NCI-H524 treated with DMSO at 0.1 percent for 48 hours (cell line): ENCODE measurements at regions not wholly inside any gene's neighbourhood (a gene's known extent, or its start where the extent isn't known, plus 50 kb on each side); places are given as distances from the start of the nearest gene placed in this dataset.
"Not testable (repeated sequence)": the region's sequence is repeated elsewhere in the genome, so short reads cannot be mapped to it uniquely, and the experiment has no call there.

ENCODE experiments used
- DNase-seq: peaks from one replicate; lab custom pipeline; 2025; lab: John Stamatoyannopoulos, UW

DNA sequence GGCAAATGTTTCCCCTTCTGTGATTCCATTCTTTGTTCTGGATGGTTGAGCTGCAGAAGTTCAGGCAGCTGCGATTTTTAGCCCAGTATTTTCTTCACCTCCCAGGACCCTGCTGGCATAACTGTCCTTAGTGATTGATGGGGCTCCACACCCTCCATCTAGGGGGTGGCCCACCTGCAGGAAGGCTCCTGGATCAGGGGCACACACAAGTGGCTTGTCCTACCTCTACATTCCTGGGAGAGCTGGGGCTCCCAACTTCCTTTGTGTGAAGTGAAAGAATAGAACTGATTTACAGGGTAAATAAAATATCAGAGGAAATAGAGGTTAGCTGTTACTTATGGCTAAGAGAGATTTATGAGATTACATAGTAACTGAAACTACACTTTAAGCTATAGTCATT, 129.5 kb upstream of the MAP3K7 start:
- no peak for DNase-seq

- DNase-seq: no peak
Measured at GRCh38 chr6:90715093-90715655, 128.3 kb upstream of the MAP3K7 start.

- no peak for DNase-seq
Measured at GRCh38 chr6:90714319-90714718, 127.4 kb upstream of the MAP3K7 start.

GRCh38 chr6:90712114-90712513, 125.2 kb upstream of the MAP3K7 start:
- no peak for DNase-seq

- no peak for DNase-seq
Measured at GRCh38 chr6:90709431-90709996, 122.6 kb upstream of the MAP3K7 start.

GRCh38 chr6:90708206-90708737, 121.4 kb upstream of the MAP3K7 start:
- no peak for DNase-seq

GRCh38 chr6:90707246-90707645, 120.4 kb upstream of the MAP3K7 start:
- no peak for DNase-seq

DNA sequence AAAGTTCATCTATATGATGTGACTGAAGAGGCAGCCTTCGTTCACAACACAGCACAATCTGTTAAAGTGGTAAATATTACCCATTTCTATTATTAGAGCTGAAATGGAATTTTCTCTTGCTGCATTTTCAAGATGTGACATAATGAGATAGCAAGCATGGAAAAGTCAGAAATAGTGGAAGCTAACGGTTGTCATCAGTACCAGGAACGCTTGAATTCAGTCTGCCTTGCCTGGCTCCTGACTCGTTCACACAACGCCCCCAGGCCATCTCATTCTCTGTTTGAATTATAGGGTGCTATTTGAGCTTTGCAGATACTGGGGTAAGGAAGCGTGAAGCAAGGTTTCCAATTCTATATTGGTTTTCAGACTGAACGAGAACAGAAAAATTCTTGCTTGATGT, 116.5 kb upstream of the MAP3K7 start:
- no peak for DNase-seq

DNA sequence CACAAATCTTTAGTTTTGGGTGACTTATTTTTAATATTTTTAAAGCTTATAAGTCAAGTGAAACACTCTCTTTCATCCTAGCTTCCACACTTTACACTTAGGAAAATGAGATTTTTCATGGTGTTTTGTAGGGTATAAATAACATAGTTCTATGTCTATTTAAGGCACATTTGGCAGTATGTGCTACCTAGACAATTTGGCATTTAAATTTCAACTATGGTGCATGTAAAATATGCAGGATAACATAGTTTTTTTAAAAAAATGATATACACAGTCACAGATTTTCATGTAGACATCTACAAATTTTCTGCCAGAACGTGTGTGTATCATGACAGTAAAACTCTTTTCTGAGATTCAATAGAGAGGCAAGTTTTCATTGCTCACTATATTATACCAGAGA, 115.1 kb upstream of the MAP3K7 start:
- no peak for DNase-seq

DNA sequence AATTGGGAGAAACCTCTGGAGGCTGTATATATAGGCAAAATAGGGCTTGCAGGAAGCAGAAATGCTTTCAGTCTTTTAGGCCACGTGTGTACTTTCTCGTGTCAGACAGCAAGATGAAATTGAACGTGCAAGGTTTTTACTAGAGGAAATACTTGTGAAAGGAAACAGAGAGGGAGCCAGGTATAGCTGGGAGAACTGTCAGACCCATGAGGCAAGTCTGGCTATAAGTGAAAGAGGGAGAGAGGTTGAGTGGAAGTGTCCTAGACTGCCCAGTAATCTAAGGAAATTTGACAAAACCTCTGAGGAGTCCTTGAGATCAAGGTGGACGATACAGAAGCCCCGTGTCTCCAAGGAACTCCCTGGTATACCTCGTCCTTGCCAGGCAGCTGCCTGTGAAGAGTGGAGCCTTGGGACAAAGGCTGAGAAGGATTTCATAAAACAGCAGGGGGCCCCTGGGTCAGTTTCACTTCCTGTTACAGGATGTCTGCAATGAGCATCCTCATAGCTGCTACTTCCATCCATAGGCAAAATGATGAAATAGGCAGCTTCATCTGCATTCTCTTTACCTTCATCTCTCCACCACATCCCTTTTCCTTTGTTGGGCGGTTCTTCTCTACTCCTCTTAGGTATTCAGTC, 114.4 kb upstream of the MAP3K7 start:
- peak; percentile 12 for DNase-seq

- DNase-seq: no peak
Measured at GRCh38 chr6:90695316-90695715, 108.4 kb upstream of the MAP3K7 start.

DNA sequence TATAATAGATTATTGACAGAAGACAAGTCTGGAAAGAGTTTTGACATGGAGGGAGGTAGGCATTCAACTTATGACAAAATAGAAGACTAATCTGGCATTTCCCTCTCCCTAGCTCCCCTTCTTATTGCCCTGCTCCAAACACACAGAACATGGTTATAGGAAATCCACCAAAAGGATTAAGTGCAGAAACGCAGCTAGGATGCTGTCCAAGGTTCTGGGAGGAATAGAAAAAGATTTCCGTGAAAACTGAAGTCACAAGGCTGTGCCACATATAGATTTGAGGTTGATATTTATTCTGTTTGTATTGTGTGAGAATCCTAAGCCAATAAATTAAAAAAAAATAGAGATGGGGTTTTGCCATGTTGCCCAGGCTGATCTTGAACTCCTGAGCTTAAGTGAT, 107.9 kb upstream of the MAP3K7 start:
- DNase-seq: no peak

GRCh38 chr6:90691823-90692222, 105.0 kb upstream of the MAP3K7 start:
- no peak for DNase-seq

DNA sequence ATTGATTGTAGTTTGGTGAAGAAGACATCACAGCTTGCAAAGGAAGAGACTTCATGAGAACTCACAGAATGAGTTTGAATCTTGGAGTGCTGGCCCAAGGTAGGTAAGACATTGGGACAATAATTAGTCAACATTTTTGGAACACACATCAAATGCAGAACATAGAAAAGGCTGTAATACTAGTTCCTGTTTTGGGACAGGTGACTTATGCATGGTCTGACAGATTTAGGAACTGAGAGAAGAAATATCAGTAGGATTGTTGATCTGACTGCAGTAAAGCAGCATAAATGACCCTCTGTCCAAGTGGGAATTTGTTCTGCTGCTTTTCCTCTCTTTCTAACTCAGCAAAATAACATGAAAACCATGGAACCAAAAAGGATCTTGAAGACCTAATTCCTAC, 102.3 kb upstream of the MAP3K7 start:
- DNase-seq: no peak

DNA sequence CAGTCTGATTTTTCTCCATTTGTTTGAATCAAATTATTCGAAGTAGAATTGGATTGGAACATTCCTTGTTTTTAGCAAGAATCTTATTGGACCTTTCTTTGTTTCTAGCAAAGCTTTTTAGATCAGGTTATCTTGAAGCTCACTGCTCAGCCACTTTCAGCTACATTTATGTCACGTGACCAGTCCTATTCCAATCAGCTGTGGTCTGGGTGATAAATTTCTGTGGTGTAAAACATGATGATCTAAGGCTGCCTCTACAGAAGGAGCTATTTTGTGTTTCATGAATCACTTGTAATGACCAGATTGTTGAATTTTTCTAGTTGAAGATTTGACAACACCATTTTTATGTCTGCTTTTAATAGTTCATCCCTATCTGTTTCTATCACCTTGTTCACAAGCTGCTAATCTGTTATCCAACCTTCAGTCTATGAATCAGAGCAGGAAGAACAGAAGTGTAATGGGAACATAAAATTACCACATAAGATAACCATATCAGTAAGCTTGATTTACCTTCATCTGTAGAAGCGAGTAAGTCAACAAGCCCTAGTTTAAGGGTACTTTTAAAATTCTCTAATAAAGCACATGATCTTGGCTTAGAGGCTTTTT, 101.0 kb upstream of the MAP3K7 start:
- DNase-seq: no peak

DNA sequence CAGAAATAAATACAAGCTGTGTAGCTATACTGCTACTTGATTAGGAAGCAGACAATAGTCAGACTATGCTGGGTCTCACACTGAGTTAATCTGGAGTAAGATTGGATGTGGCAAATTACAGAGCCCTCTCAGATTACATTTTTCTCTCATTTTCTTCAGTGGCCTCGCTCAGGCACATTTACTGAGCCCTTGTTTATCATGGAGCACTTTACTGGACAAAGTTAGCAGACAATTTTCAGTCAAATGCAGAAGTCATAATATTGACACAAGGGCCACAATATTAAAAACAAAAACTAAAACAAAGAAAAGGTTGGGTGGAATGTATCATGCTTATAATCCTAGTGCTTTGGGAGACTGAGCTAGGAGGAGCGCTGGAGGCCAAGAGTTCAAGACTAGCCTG, 95.0 kb upstream of the MAP3K7 start:
- DNase-seq: no peak

- DNase-seq: no peak
Measured at GRCh38 chr6:90678049-90678779, 91.3 kb upstream of the MAP3K7 start.

- DNase-seq: peak; percentile 82
Measured at GRCh38 chr6:90677440-90677839, 90.6 kb upstream of the MAP3K7 start.

DNA sequence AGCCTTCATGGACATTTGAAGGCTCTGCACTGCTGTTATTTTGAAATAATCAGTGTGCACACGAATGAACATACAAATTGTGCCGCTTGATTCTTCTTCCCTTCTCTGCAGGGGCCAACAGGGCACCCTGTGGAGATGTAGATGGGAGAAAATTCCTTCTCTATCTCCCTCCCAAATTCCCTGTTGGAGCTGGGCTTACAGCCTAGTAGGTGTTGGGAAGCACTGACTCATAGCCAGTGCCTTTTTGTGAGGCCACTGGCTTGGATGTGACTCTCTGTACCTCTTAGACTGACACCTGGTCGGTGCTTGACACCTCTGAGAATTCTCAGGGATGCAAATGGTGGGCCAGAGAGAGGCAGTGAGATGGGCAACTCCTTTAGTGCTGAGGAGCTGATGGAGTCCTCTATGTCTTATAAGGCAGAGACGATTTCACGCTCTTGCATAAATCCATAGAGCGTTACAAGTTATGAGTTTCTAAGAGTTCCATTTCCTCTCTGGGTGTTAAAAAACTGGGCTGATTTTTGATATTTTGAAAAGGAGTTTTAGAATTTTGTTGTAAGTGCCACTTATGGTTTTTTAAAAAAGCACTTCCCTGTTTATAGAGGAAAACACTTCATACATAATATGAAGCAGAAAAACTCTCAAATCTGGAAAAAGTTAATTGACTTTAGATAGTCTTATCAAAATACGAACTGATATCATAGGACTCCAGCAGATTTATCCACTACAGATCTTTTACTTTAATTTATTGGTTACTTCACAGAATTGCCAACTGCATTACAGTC, 89.8 kb upstream of the MAP3K7 start:
- DNase-seq: no peak

DNA sequence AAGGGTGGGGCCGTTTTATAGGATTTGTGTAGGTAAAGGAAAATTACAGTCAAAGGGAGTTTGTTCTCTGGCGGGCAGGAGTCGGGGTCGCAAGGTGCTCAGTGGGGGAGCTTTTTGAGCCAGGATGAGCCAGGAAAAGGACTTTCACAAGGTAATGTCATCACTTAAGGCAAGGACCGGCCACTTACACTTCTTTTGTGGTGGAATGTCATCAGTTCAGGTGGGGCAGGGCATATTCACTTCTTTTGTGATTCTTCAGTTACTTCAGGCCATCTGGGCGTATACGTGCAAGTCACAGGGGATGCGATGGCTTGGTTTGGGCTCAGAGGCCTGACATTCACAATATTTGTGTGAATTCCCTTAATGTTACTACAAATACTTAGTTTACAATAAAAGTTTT, 88.2 kb upstream of the MAP3K7 start:
- DNase-seq: not testable (repeated sequence)

DNA sequence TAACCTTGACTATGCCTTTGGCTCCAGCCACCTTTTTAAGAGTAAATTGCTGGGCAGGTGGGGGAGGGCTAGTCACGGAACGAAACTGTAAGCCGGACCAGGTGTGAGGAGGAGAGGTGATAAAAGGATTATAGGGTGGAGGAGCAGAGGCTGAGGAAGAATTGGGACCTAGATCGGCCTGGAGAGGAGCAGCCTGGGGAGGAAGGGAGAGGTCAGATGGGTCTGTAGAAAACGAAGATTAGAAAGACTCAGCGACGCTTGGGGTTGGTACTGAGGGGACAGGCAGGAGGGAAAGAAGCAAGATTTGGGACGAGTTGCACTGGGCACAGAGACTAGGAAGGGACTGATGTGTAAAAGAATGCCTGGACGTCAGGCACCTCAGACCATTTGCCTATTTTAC, 87.2 kb upstream of the MAP3K7 start:
- DNase-seq: not testable (repeated sequence)

DNA sequence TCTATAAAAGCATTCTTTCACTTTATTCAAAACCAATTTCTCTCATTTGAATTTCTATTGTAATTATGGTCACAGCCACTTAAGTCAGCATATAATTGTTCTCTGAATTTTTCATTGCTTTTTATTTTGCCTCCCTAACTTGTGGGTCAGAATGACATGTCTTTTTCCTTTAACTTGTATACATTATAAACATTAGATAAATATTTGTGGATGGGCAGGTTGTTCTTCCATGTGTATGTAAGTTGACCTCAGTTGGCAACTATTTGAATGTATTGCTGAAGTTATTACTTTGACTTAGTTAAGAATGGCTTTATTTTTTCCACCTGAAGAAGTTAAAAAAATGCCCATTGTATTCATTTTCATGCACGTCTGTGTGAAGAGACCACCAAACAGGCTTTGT, 83.0 kb upstream of the MAP3K7 start:
- no peak for DNase-seq
